ENCODE measurements at regions not wholly inside any gene's neighbourhood (a gene's known extent, or its start where the extent isn't known, plus 50 kb on each side); places are given as distances from the start of the nearest gene placed in this dataset.

DNA sequence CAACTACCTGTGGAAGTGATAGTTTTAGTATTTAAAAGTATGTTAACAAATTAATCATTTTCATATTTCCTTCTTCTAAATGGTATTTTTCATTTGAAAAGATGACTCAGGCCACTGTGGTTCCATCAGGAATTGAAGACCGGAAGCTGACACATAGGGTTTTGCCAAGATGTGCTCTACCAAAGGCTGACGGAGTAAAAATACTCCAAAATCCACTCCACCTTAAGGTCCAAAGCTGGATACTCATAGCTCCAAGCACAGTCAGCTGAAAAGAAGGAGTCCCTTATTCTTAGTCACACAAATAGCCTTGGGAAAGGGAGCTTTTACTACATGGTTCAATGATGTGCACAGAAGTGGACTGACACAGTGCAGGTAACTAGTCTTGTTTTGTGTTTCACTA, 472.0 kb downstream of the ARAP2 start:
- Histone ChIP-seq H3K36me3 (ENCODE audit: control insufficient read depth in 1 of 2, insufficient read depth in 2 of 2, low read length in 2 of 2) (no peaks in the 10 kb centered on the region), H2AFZ (ENCODE audit: low read depth, low read length, poor library complexity, severe bottlenecking) (no peak overlapping the region), H4K20me1 (ENCODE audit: insufficient read depth) (no peaks in the 10 kb centered on the region), H3K27me3 (ENCODE audit: insufficient read depth, low read length) (no peaks in the 10 kb centered on the region), H3K27ac (ENCODE audit: low read depth, low read length) (no peak overlapping the region), H3K9me3 (ENCODE audit: control insufficient read depth in 1 of 2, insufficient read depth in 1 of 2, low read depth in 1 of 2, low read length in 2 of 2) (no peaks in the 10 kb centered on the region), H3K79me2 (ENCODE audit: insufficient read depth, low read length) (no peaks in the 10 kb centered on the region), H3K9me2 (ENCODE audit: insufficient read depth) (no peaks in the 10 kb centered on the region), H3K4me3 (replicated peaks in 1 of 2; ENCODE audit: low read depth in 1 of 2, low read length in 2 of 2) (no peak overlapping the region), H3K9ac (ENCODE audit: low read length) (no peak overlapping the region), H3K4me2 (ENCODE audit: low read length) (no peak overlapping the region), H3K4me1 (ENCODE audit: control insufficient read depth in 1 of 2, insufficient read depth in 2 of 2, low read length in 2 of 2) (no peaks in the 10 kb centered on the region)
- no TSS peak for BruUV-seq (replicated peaks)
- CTCF ChIA-PET: no interaction called here
- RAD21 ChIA-PET (ENCODE audit: low non-redundant PET in 1 of 2, low total read pairs in 2 of 2, uncharacterized antibody in 2 of 2, unreplicated experiment in 2 of 2): no interaction called here
- POLR2A ChIA-PET: no interaction called here
- DNase-seq (ENCODE audit: low read depth, low spot score): no peak
- intact Hi-C loops (cut with micrococcal nuclease): no loop called here
- no peak for ATAC-seq
- TF ChIP-seq SIN3A (IDR thresholded peaks at IDR 0.05; ENCODE audit: low read depth) (no peak), RAD21 (IDR thresholded peaks at IDR 0.05; ENCODE audit: low read depth) (no peak), CEBPB (IDR thresholded peaks at IDR 0.05; ENCODE audit: low read depth) (no peak)
- TF ChIP-seq, protein P1, sequence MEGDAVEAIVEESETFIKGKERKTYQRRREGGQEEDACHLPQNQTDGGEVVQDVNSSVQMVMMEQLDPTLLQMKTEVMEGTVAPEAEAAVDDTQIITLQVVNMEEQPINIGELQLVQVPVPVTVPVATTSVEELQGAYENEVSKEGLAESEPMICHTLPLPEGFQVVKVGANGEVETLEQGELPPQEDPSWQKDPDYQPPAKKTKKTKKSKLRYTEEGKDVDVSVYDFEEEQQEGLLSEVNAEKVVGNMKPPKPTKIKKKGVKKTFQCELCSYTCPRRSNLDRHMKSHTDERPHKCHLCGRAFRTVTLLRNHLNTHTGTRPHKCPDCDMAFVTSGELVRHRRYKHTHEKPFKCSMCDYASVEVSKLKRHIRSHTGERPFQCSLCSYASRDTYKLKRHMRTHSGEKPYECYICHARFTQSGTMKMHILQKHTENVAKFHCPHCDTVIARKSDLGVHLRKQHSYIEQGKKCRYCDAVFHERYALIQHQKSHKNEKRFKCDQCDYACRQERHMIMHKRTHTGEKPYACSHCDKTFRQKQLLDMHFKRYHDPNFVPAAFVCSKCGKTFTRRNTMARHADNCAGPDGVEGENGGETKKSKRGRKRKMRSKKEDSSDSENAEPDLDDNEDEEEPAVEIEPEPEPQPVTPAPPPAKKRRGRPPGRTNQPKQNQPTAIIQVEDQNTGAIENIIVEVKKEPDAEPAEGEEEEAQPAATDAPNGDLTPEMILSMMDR (IDR thresholded peaks at IDR 0.05 in 2 of 3, conservative IDR thresholded peaks at IDR 0.05 in 1 of 3; ENCODE audit: borderline replicate concordance in 1 of 3, insufficient read depth in 1 of 3, low read depth in 2 of 3, low read length in 2 of 3): no peak

DNA sequence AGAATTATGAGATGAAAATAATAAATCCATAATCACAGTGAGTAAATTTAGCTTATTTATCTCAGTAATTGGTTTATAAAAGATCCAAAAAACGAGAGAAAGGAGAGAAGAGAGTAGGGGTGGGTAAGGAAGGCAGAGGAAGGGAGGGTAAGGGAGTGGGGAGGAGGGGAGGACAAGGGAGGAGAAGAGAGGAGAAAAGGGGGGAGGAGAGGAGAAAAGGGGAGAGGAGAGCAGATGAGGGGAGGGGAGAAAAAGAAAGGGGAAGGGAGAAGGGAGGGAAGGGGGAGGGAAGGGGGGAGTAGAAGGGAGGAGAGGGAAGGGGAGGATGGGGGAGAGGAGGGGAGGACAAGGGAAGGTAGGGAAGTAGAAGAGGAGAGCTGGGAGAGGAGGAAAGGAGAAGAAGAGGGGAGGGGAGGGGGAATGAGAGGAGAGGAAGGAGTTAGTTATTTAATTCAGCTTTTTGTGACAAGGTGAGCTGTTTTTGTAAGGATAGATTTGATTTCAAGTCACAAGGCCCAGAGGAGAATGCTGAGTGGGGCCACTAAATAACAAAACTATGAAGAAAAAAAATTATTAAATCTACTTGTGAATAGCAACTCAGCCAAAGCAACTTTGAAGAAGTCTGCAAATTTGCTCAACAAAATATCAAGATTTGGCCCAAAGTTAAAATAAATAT, 454.3 kb downstream of the ARAP2 start:
- DNase-seq (ENCODE audit: low read depth, low spot score) (no peak), ATAC-seq (no peak)
- no peak for TF ChIP-seq SIN3A (IDR thresholded peaks at IDR 0.05; ENCODE audit: low read depth)
- no peak for TF ChIP-seq ELF1 (IDR thresholded peaks at IDR 0.05; ENCODE audit: borderline replicate concordance, low read depth)
- TF ChIP-seq, protein P1 (IDR thresholded peaks at IDR 0.05 in 2 of 3, conservative IDR thresholded peaks at IDR 0.05 in 1 of 3; ENCODE audit: borderline replicate concordance in 1 of 3, insufficient read depth in 1 of 3, low read depth in 2 of 3, low read length in 2 of 3): no peak
- no peak for TF ChIP-seq POLR2AphosphoS5 (IDR thresholded peaks at IDR 0.05; ENCODE audit: low read depth, low read length)
- no peak for TF ChIP-seq EZH2phosphoT487 (IDR thresholded peaks at IDR 0.05; ENCODE audit: borderline replicate concordance)
- no peak for TF ChIP-seq SP1 (IDR thresholded peaks at IDR 0.05; ENCODE audit: low read depth)
- TF ChIP-seq, protein P2, sequence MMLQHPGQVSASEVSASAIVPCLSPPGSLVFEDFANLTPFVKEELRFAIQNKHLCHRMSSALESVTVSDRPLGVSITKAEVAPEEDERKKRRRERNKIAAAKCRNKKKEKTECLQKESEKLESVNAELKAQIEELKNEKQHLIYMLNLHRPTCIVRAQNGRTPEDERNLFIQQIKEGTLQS (IDR thresholded peaks at IDR 0.05): no peak
- intact Hi-C loops (cut with micrococcal nuclease): no loop called here
- Histone ChIP-seq H3K4me1 (ENCODE audit: control insufficient read depth in 1 of 2, insufficient read depth in 2 of 2, low read length in 2 of 2) (no peaks in the 10 kb centered on the region), H3K27ac (ENCODE audit: low read depth, low read length) (no peak overlapping the region), H3K36me3 (ENCODE audit: control insufficient read depth in 1 of 2, insufficient read depth in 2 of 2, low read length in 2 of 2) (no peaks in the 10 kb centered on the region), H3K4me2 (ENCODE audit: low read length) (no peak overlapping the region), H3K79me2 (ENCODE audit: insufficient read depth, low read length) (no peaks in the 10 kb centered on the region), H2AFZ (ENCODE audit: low read depth, low read length, poor library complexity, severe bottlenecking) (no peak overlapping the region), H4K20me1 (ENCODE audit: insufficient read depth) (no peaks in the 10 kb centered on the region), H3K9me3 (ENCODE audit: control insufficient read depth in 1 of 2, insufficient read depth in 1 of 2, low read depth in 1 of 2, low read length in 2 of 2) (no peaks in the 10 kb centered on the region), H3K27me3 (ENCODE audit: insufficient read depth, low read length) (no peaks in the 10 kb centered on the region), H3K9me2 (ENCODE audit: insufficient read depth) (no peaks in the 10 kb centered on the region), H3K9ac (ENCODE audit: low read length) (no peak overlapping the region), H3K4me3 (replicated peaks in 1 of 2; ENCODE audit: low read depth in 1 of 2, low read length in 2 of 2) (no peak overlapping the region)
- POLR2A ChIA-PET: no interaction called here
- CTCF ChIA-PET: no interaction called here
- BruUV-seq (replicated peaks): no TSS peak
- RAD21 ChIA-PET (ENCODE audit: low non-redundant PET in 1 of 2, low total read pairs in 2 of 2, uncharacterized antibody in 2 of 2, unreplicated experiment in 2 of 2): no interaction called here

Measured in HCT116 (cell line).